Endodermal cell (in vitro differentiated cells): ENCODE measurements at regions not wholly inside any gene's neighbourhood (a gene's known extent, or its start where the extent isn't known, plus 50 kb on each side); places are given as distances from the start of the nearest gene placed in this dataset.

Source experiments
- DNase-seq: peaks from one replicate; pipeline ENCODE4 v3.0.0-alpha.2; 2017
- H3K27ac ChIP-seq: 2 replicates; pipeline ENCODE4 v1.5.1; 2013; ENCODE audit warnings: mild to moderate bottlenecking, low read depth, low read length, moderate library complexity
- H3K27me3 ChIP-seq: 2 replicates; pipeline ENCODE4 v1.6.1; 2013; ENCODE audit warnings: mild to moderate bottlenecking, low read length, moderate library complexity; ENCODE audit not compliant: insufficient read depth, control insufficient read depth, poor library complexity, severe bottlenecking
- H3K36me3 ChIP-seq: 2 replicates; pipeline ENCODE4 v1.7.0; 2013; ENCODE audit warnings: mild to moderate bottlenecking, low read length, moderate library complexity; ENCODE audit not compliant: control insufficient read depth, insufficient read depth
- H3K4me1 ChIP-seq: one replicate; pipeline ENCODE4 v1.7.0; 2013; ENCODE audit warnings: low read length; ENCODE audit not compliant: control insufficient read depth, insufficient read depth
- H3K4me3 ChIP-seq: 2 replicates; pipeline ENCODE4 v1.5.1; 2013; ENCODE audit warnings: mild to moderate bottlenecking, low read length, moderate library complexity
- H3K9ac ChIP-seq: 2 replicates; pipeline ENCODE4 v1.6.1; 2013; ENCODE audit warnings: mild to moderate bottlenecking, low read length, moderate library complexity; ENCODE audit not compliant: poor library complexity, severe bottlenecking; ENCODE audit errors: extremely low read depth
- H3K9me3 ChIP-seq: 2 replicates; pipeline ENCODE4 v1.6.1; 2013; ENCODE audit warnings: mild to moderate bottlenecking, low read length, moderate library complexity; ENCODE audit not compliant: control insufficient read depth
- H3K27ac Mint-ChIP-seq: 2 replicates; pipeline ENCODE4 v1.8.0; 2020; ENCODE audit warnings: mixed read lengths
- H3K27me3 Mint-ChIP-seq: 2 replicates; pipeline ENCODE4 v1.8.0; 2021; ENCODE audit warnings: mild to moderate bottlenecking, mixed read lengths; ENCODE audit not compliant: insufficient read depth
- H3K36me3 Mint-ChIP-seq: 2 replicates; pipeline ENCODE4 v1.8.0; 2020; ENCODE audit warnings: low read depth, mixed read lengths
- H3K4me1 Mint-ChIP-seq: 2 replicates; pipeline ENCODE4 v1.8.0; 2020; ENCODE audit warnings: mixed read lengths
- H3K4me3 Mint-ChIP-seq: 2 replicates; pipeline ENCODE4 v1.8.0; 2020; ENCODE audit warnings: mild to moderate bottlenecking, moderate library complexity, mixed read lengths
- H3K9me3 Mint-ChIP-seq: 2 replicates; pipeline ENCODE4 v1.8.0; 2020; ENCODE audit warnings: mild to moderate bottlenecking, mixed read lengths
- CTCF ChIP-seq: fragments of 200-600 bp; sonication (generic); conservative IDR thresholded peaks from 2 replicates; pipeline ENCODE4 v1.5.0; 2021; ENCODE audit warnings: antibody characterized with exemption, mild to moderate bottlenecking
- WGBS, 2 experiments: methylation state at CpG; one replicate each; pipeline versions ENCODE4 v1.1.5 to v1.1.7; 2013; ENCODE audit warnings: missing lambda C conversion rate in 2 of 2, mixed read lengths in 1 of 2; ENCODE audit not compliant: insufficient coverage in 1 of 2, insufficient read length in 1 of 2; 5-methylcytosine and 5-hydroxymethylcytosine counted together

GRCh38 chr2:138122891-138123290 lies 158.6 kb downstream of the HNMT start:
- no peaks in the 10 kb centered on the region for H3K9me3 ChIP-seq
- no peak for DNase-seq
- no peak overlapping the region for H3K27ac ChIP-seq

GRCh38 chr2:138123741-138124140 lies 159.5 kb downstream of the HNMT start:
- H3K4me3 ChIP-seq = no peak overlapping the region
- H3K9ac ChIP-seq = no peak overlapping the region
- H3K36me3 Mint-ChIP-seq = no peaks in the 10 kb centered on the region
- H3K27me3 Mint-ChIP-seq = no peaks in the 10 kb centered on the region
- H3K4me1 ChIP-seq = peaks cover 3% of the 10 kb centered on the region
- H3K36me3 ChIP-seq = no peaks in the 10 kb centered on the region
- no peak overlapping the region for H3K27ac ChIP-seq
- no peak for TF ChIP-seq CTCF
- no peaks in the 10 kb centered on the region for H3K9me3 Mint-ChIP-seq
- H3K4me1 Mint-ChIP-seq = peaks cover 11% of the 10 kb centered on the region
- H3K27me3 ChIP-seq = no peaks in the 10 kb centered on the region
- no peak for DNase-seq
- no peak overlapping the region for H3K4me3 Mint-ChIP-seq
- no peak overlapping the region for H3K27ac Mint-ChIP-seq
- H3K9me3 ChIP-seq = no peaks in the 10 kb centered on the region

More at GRCh38 chr2:138122891-138123290, 158.6 kb downstream of the HNMT start:
- no peak for TF ChIP-seq CTCF
- H3K4me1 Mint-ChIP-seq = peaks cover 11% of the 10 kb centered on the region
- H3K9ac ChIP-seq = no peak overlapping the region
- no peak overlapping the region for H3K4me3 Mint-ChIP-seq
- H3K27ac Mint-ChIP-seq = no peak overlapping the region
- H3K36me3 Mint-ChIP-seq = no peaks in the 10 kb centered on the region
- no peaks in the 10 kb centered on the region for H3K27me3 ChIP-seq
- WGBS, 2 experiments = 88 to 100% methylated on average over 1 of the region's 1 CpG
- H3K36me3 ChIP-seq = no peaks in the 10 kb centered on the region
- H3K4me3 ChIP-seq = no peak overlapping the region
- peaks cover 3% of the 10 kb centered on the region for H3K4me1 ChIP-seq
- H3K27me3 Mint-ChIP-seq = no peaks in the 10 kb centered on the region
- no peaks in the 10 kb centered on the region for H3K9me3 Mint-ChIP-seq

GRCh38 chr2:138124521-138124920 lies 160.2 kb downstream of the HNMT start:
- H3K27ac Mint-ChIP-seq = no peak overlapping the region
- no peak for TF ChIP-seq CTCF
- H3K4me3 Mint-ChIP-seq = no peak overlapping the region
- DNase-seq = no peak
- H3K36me3 Mint-ChIP-seq = no peaks in the 10 kb centered on the region
- Histone ChIP-seq H3K4me3 (no peak overlapping the region), H3K9ac (no peak overlapping the region), H3K27ac (no peak overlapping the region), H3K27me3 (no peaks in the 10 kb centered on the region), H3K36me3 (no peaks in the 10 kb centered on the region), H3K4me1 (peaks cover 3% of the 10 kb centered on the region), H3K9me3 (no peaks in the 10 kb centered on the region)
- WGBS, 2 experiments = 90 to 100% methylated on average over 1 to 2 of the region's 2 CpGs
- H3K4me1 Mint-ChIP-seq = peaks cover 11% of the 10 kb centered on the region
- no peaks in the 10 kb centered on the region for H3K9me3 Mint-ChIP-seq
- H3K27me3 Mint-ChIP-seq = no peaks in the 10 kb centered on the region
